Loucy (cell line): ENCODE measurements at regions not wholly inside any gene's neighbourhood (a gene's known extent, or its start where the extent isn't known, plus 50 kb on each side); places are given as distances from the start of the nearest gene placed in this dataset.

Experiments used
- H2AFZ ChIP-seq: fragments of 200-600 bp; sonication (generic); 2 replicates; pipeline ENCODE4 v1.6.0; 2016; ENCODE audit warnings: antibody characterized with exemption, mild to moderate bottlenecking, low read length, moderate library complexity
- H3F3A ChIP-seq: fragments of 200-600 bp; 2 replicates; pipeline ENCODE4 v1.6.0; 2016; ENCODE audit warnings: antibody characterized with exemption, low read depth, mild to moderate bottlenecking
- H3K27me3 ChIP-seq: fragments of 200-600 bp; sonication (generic); 2 replicates; pipeline ENCODE4 v1.6.1; 2014; ENCODE audit warnings: low read length, mild to moderate bottlenecking; ENCODE audit not compliant: insufficient read depth, poor library complexity, severe bottlenecking
- H3K36me3 ChIP-seq: fragments of 200-600 bp; sonication (generic); 2 replicates; pipeline ENCODE4 v1.6.1; 2016; ENCODE audit warnings: low read length; ENCODE audit not compliant: insufficient read depth
- H3K4me1 ChIP-seq: fragments of 200-600 bp; sonication (generic); 2 replicates; pipeline ENCODE4 v1.5.1; 2014; ENCODE audit warnings: low read length, mild to moderate bottlenecking; ENCODE audit not compliant: insufficient read depth, poor library complexity, severe bottlenecking
- H3K4me2 ChIP-seq: fragments of 200-600 bp; sonication (generic); 2 replicates; pipeline ENCODE4 v1.6.0; 2014; ENCODE audit warnings: antibody characterized with exemption, low read length, low read depth, mild to moderate bottlenecking; ENCODE audit not compliant: poor library complexity, severe bottlenecking
- H3K4me3 ChIP-seq: fragments of 200-600 bp; sonication (generic); 2 replicates; pipeline ENCODE4 v1.5.1; 2014; ENCODE audit warnings: low read length, mild to moderate bottlenecking, mixed read lengths; ENCODE audit not compliant: poor library complexity, severe bottlenecking
- H3K79me2 ChIP-seq: fragments of 200-600 bp; sonication (generic); 2 replicates; pipeline ENCODE4 v1.6.1; 2014; ENCODE audit warnings: low read length; ENCODE audit not compliant: insufficient read depth
- H3K9ac ChIP-seq: fragments of 200-600 bp; sonication (generic); 2 replicates; pipeline ENCODE4 v1.6.0; 2014; ENCODE audit warnings: mild to moderate bottlenecking, low read depth, low read length, moderate library complexity; ENCODE audit not compliant: poor library complexity, severe bottlenecking
- H3K9me2 ChIP-seq: fragments of 200-600 bp; sonication (generic); replicated peaks from 2 replicates; pipeline ENCODE4 v1.6.1; 2016; ENCODE audit warnings: low read depth, low read length, mixed read lengths
- H3K9me3 ChIP-seq: fragments of 200-600 bp; sonication (generic); 2 replicates; pipeline ENCODE4 v1.6.1; 2014; ENCODE audit warnings: mild to moderate bottlenecking, antibody characterized with exemption, low read length, low read depth; ENCODE audit not compliant: insufficient read depth
- H4K20me1 ChIP-seq: fragments of 200-600 bp; sonication (generic); 2 replicates; pipeline ENCODE4 v1.6.0; 2014; ENCODE audit warnings: antibody characterized with exemption, low read length, mild to moderate bottlenecking; ENCODE audit not compliant: insufficient read depth, poor library complexity, severe bottlenecking
- CTCF ChIP-seq: fragments of 200-600 bp; sonication (generic); conservative IDR thresholded peaks from 2 replicates; pipeline ENCODE4 v1.5.1; 2014; ENCODE audit warnings: mild to moderate bottlenecking, antibody characterized with exemption, low read length
- EZH2phosphoT487 ChIP-seq: fragments of 200-600 bp; IDR thresholded peaks from 2 replicates; pipeline ENCODE4 v1.6.1; 2018; ENCODE audit warnings: antibody characterized with exemption, mild to moderate bottlenecking, moderate library complexity, borderline replicate concordance

- H3K4me3 ChIP-seq = no peak overlapping the region
- H3K79me2 ChIP-seq = no peaks in the 10 kb centered on the region
- no peaks in the 10 kb centered on the region for H3K27me3 ChIP-seq
- no peak for TF ChIP-seq EZH2phosphoT487
- no peak for TF ChIP-seq CTCF
- no peaks in the 10 kb centered on the region for H3K9me2 ChIP-seq
- H3F3A ChIP-seq = no peaks in the 10 kb centered on the region
- no peak overlapping the region for H3K9ac ChIP-seq
- H3K36me3 ChIP-seq = no peaks in the 10 kb centered on the region
- peaks cover 3% of the 10 kb centered on the region for H3K4me1 ChIP-seq
- H4K20me1 ChIP-seq = no peaks in the 10 kb centered on the region
- H3K9me3 ChIP-seq = no peaks in the 10 kb centered on the region
- H3K4me2 ChIP-seq = no peak overlapping the region
- no peak overlapping the region for H2AFZ ChIP-seq
These were observed 276.9 kb upstream of the KLF14 start for GRCh38 chr7:131010717-131011431.

GRCh38 chr7:131011432-131011742 is 277.4 kb upstream of the KLF14 start:
- no peaks in the 10 kb centered on the region for H4K20me1 ChIP-seq
- H3K27me3 ChIP-seq = no peaks in the 10 kb centered on the region
- peaks cover 3% of the 10 kb centered on the region for H3K4me1 ChIP-seq
- no peak overlapping the region for H3K9ac ChIP-seq
- H3K4me3 ChIP-seq = no peak overlapping the region
- no peaks in the 10 kb centered on the region for H3K79me2 ChIP-seq
- TF ChIP-seq CTCF (no peak), EZH2phosphoT487 (no peak)
- H3K9me3 ChIP-seq = no peaks in the 10 kb centered on the region
- no peaks in the 10 kb centered on the region for H3F3A ChIP-seq
- no peak overlapping the region for H2AFZ ChIP-seq
- no peak overlapping the region for H3K4me2 ChIP-seq
- no peaks in the 10 kb centered on the region for H3K36me3 ChIP-seq
- H3K9me2 ChIP-seq = no peaks in the 10 kb centered on the region

- Histone ChIP-seq H3K4me1 (peaks cover 3% of the 10 kb centered on the region), H3K4me2 (no peak overlapping the region), H3K27me3 (no peaks in the 10 kb centered on the region), H4K20me1 (no peaks in the 10 kb centered on the region), H3K4me3 (no peak overlapping the region), H2AFZ (no peak overlapping the region), H3K79me2 (no peaks in the 10 kb centered on the region), H3F3A (no peaks in the 10 kb centered on the region), H3K9me3 (no peaks in the 10 kb centered on the region), H3K36me3 (no peaks in the 10 kb centered on the region), H3K9ac (no peak overlapping the region), H3K9me2 (no peaks in the 10 kb centered on the region)
- no peak for TF ChIP-seq EZH2phosphoT487
These were observed 278.0 kb upstream of the KLF14 start for GRCh38 chr7:131011976-131012375.

- Histone ChIP-seq H3K4me2 (no peak overlapping the region), H3K9ac (no peak overlapping the region), H4K20me1 (no peaks in the 10 kb centered on the region), H3K79me2 (no peaks in the 10 kb centered on the region), H2AFZ (no peak overlapping the region), H3K9me3 (no peaks in the 10 kb centered on the region), H3F3A (no peaks in the 10 kb centered on the region), H3K9me2 (no peaks in the 10 kb centered on the region), H3K4me1 (no peaks in the 10 kb centered on the region), H3K36me3 (no peaks in the 10 kb centered on the region), H3K27me3 (no peaks in the 10 kb centered on the region), H3K4me3 (no peak overlapping the region)
- TF ChIP-seq EZH2phosphoT487 (no peak), CTCF (no peak)
These were observed 278.5 kb upstream of the KLF14 start for GRCh38 chr7:131012477-131013031.
